Hepatocyte (in vitro differentiated cells): ENCODE measurements at regions not wholly inside any gene's neighbourhood (a gene's known extent, or its start where the extent isn't known, plus 50 kb on each side); places are given as distances from the start of the nearest gene placed in this dataset.

Experiments
- DNase-seq: peaks from one replicate; pipeline ENCODE4 v3.0.0-alpha.2; 2016; ENCODE audit warnings: low spot score
- H2AFZ ChIP-seq: fragments of 200-600 bp; sonication (generic); 2 replicates; pipeline ENCODE4 v1.6.0; 2016; ENCODE audit warnings: antibody characterized with exemption, mild to moderate bottlenecking
- H3K27ac ChIP-seq: fragments of 200-600 bp; sonication (generic); 2 replicates; pipeline ENCODE4 v1.5.1; 2016; ENCODE audit warnings: mild to moderate bottlenecking
- H3K27me3 ChIP-seq: fragments of 200-600 bp; sonication (generic); 2 replicates; pipeline ENCODE4 v1.6.1; 2016
- H3K36me3 ChIP-seq: fragments of 200-600 bp; sonication (generic); replicated peaks from 2 replicates; pipeline ENCODE4 v1.5.1; 2016; ENCODE audit warnings: low read depth; ENCODE audit not compliant: insufficient read depth
- H3K4me1 ChIP-seq: fragments of 200-600 bp; sonication (generic); 2 replicates; pipeline ENCODE4 v1.5.1; 2016; ENCODE audit warnings: mild to moderate bottlenecking, moderate library complexity; ENCODE audit not compliant: insufficient read depth
- H3K4me2 ChIP-seq: fragments of 200-600 bp; sonication (generic); 2 replicates; pipeline ENCODE4 v1.6.0; 2016
- H3K4me3 ChIP-seq: fragments of 200-600 bp; sonication (generic); 2 replicates; pipeline ENCODE4 v1.5.1; 2016; ENCODE audit warnings: mild to moderate bottlenecking
- H3K79me2 ChIP-seq: fragments of 200-600 bp; sonication (generic); 2 replicates; pipeline ENCODE4 v1.6.0; 2017; ENCODE audit warnings: mild to moderate bottlenecking
- H3K9me2 ChIP-seq: fragments of 200-600 bp; sonication (generic); replicated peaks from 2 replicates; pipeline ENCODE4 v1.6.0; 2017; ENCODE audit warnings: mild to moderate bottlenecking; ENCODE audit not compliant: insufficient read depth
- H3K9me3 ChIP-seq: fragments of 200-600 bp; sonication (generic); 2 replicates; pipeline ENCODE4 v1.5.1; 2016; ENCODE audit warnings: low read depth, mild to moderate bottlenecking
- H4K20me1 ChIP-seq: fragments of 200-600 bp; sonication (generic); 2 replicates; pipeline ENCODE4 v1.6.0; 2016; ENCODE audit warnings: mild to moderate bottlenecking; ENCODE audit not compliant: insufficient read depth, poor library complexity, severe bottlenecking
- CTCF ChIP-seq: fragments of 200-600 bp; sonication (generic); IDR thresholded peaks from 2 replicates; pipeline ENCODE4 v1.5.1; 2016; ENCODE audit warnings: antibody characterized with exemption, mild to moderate bottlenecking; ENCODE audit not compliant: poor library complexity
- EZH2 ChIP-seq: fragments of 200-600 bp; sonication (generic); IDR thresholded peaks from 2 replicates; pipeline ENCODE4 v1.6.1; 2016; ENCODE audit warnings: antibody characterized with exemption, mild to moderate bottlenecking, borderline replicate concordance
- EZH2phosphoT487 ChIP-seq: fragments of 200-600 bp; sonication (generic); IDR thresholded peaks from one replicate; pipeline ENCODE4 v1.6.1; 2018; ENCODE audit warnings: antibody characterized with exemption, mild to moderate bottlenecking, low read depth, moderate library complexity; ENCODE audit not compliant: unreplicated experiment, severe bottlenecking
- WGBS: methylation state at CpG from one replicate; pipeline ENCODE4 v1.1.6; 2016; ENCODE audit warnings: low lambda C conversion rate; ENCODE audit errors: missing lambda C conversion rate; 5-methylcytosine and 5-hydroxymethylcytosine counted together

GRCh38 chr3:25313286-25313685 is 114.8 kb upstream of the RARB start:
- Histone ChIP-seq H3K4me3 (no peak overlapping the region), H2AFZ (no peak overlapping the region), H3K9me3 (no peaks in the 10 kb centered on the region), H3K36me3 (no peaks in the 10 kb centered on the region), H3K79me2 (no peaks in the 10 kb centered on the region), H3K9me2 (no peaks in the 10 kb centered on the region), H4K20me1 (no peaks in the 10 kb centered on the region), H3K4me2 (no peak overlapping the region), H3K4me1 (no peaks in the 10 kb centered on the region), H3K27ac (no peak overlapping the region), H3K27me3 (no peaks in the 10 kb centered on the region)
- TF ChIP-seq CTCF: no peak
- no peak for TF ChIP-seq EZH2phosphoT487
- TF ChIP-seq EZH2: no peak
- WGBS: 88% methylated on average over 2 of the region's 2 CpGs
- no peak for DNase-seq

GRCh38 chr3:25324954-25325655 is 103.0 kb upstream of the RARB start:
- Histone ChIP-seq H3K4me1 (no peaks in the 10 kb centered on the region), H3K27me3 (no peaks in the 10 kb centered on the region), H2AFZ (no peak overlapping the region), H3K9me3 (no peaks in the 10 kb centered on the region), H3K36me3 (no peaks in the 10 kb centered on the region), H3K79me2 (no peaks in the 10 kb centered on the region), H3K27ac (no peak overlapping the region), H3K4me3 (no peak overlapping the region), H4K20me1 (no peaks in the 10 kb centered on the region), H3K9me2 (no peaks in the 10 kb centered on the region), H3K4me2 (no peak overlapping the region)
- DNase-seq: no peak
- 89% methylated on average over 7 of the region's 7 CpGs for WGBS
- TF ChIP-seq EZH2phosphoT487 (no peak), EZH2 (no peak), CTCF (no peak)

GRCh38 chr3:25335356-25335755 is 92.7 kb upstream of the RARB start:
- TF ChIP-seq EZH2 (no peak), EZH2phosphoT487 (no peak), CTCF (no peak)
- Histone ChIP-seq H3K36me3 (no peaks in the 10 kb centered on the region), H3K79me2 (no peaks in the 10 kb centered on the region), H3K4me1 (no peaks in the 10 kb centered on the region), H3K4me3 (no peak overlapping the region), H3K27ac (no peak overlapping the region), H3K9me3 (no peaks in the 10 kb centered on the region), H4K20me1 (no peaks in the 10 kb centered on the region), H3K9me2 (no peaks in the 10 kb centered on the region), H3K4me2 (no peak overlapping the region), H2AFZ (no peak overlapping the region), H3K27me3 (no peaks in the 10 kb centered on the region)
- WGBS: 70% methylated on average over 1 of the region's 1 CpG
- no peak for DNase-seq
